Ovary (tissue), 7 donors: ENCODE measurements at regions not wholly inside any gene's neighbourhood (a gene's known extent, or its start where the extent isn't known, plus 50 kb on each side); places are given as distances from the start of the nearest gene placed in this dataset.

Experiments used
- DNase-seq, 5 donors: peaks; one replicate each; pipeline ENCODE4 v3.0.0-alpha.2; 2019 to 2020
- H3K27ac ChIP-seq, 2 donors: fragments of 200-600 bp; one replicate each; pipeline versions ENCODE4 v1.5.1 to v1.8.0; 2019 to 2022
- H3K27me3 ChIP-seq: fragments of 200-600 bp; one replicate; pipeline ENCODE4 v1.8.0; 2022
- H3K36me3 ChIP-seq: fragments of 200-600 bp; sonication (generic); one replicate; pipeline ENCODE4 v1.5.1; 2019
- H3K4me1 ChIP-seq: one replicate; pipeline ENCODE4 v1.8.1; 2013; ENCODE audit warnings: mild to moderate bottlenecking, moderate library complexity; ENCODE audit not compliant: insufficient read depth
- H3K4me3 ChIP-seq: fragments of 200-600 bp; sonication (generic); one replicate; pipeline ENCODE4 v1.5.1; 2017
- H3K9me3 ChIP-seq, 2 donors: fragments of 200-600 bp in 1 of 2; sonication (generic) in 1 of 2; one replicate each; pipeline versions ENCODE4 v1.5.1 to v1.8.1; 2013 to 2019; ENCODE audit warnings: mild to moderate bottlenecking in 1 of 2, moderate library complexity in 1 of 2
- CTCF ChIP-seq, 3 donors: fragments of 450-650 bp in 2 of 3; fragments of 200-600 bp in 1 of 3; IDR thresholded peaks; one replicate each; pipeline versions ENCODE4 v1.5.1 to v1.8.0; 2016 to 2022; ENCODE audit warnings: antibody characterized with exemption in 3 of 3, mild to moderate bottlenecking in 1 of 3
- EP300 ChIP-seq: sonication (generic); formaldehyde crosslinking; IDR thresholded peaks from one replicate; pipeline ENCODE4 v1.6.1; 2017; ENCODE audit warnings: antibody characterized with exemption
- POLR2A ChIP-seq: fragments of 450-650 bp; IDR thresholded peaks from one replicate; pipeline ENCODE4 v1.6.1; 2017; ENCODE audit warnings: antibody characterized with exemption, mild to moderate bottlenecking, moderate library complexity
- WGBS, 3 donors: extraction: QIAGEN DNeasy Blood & Tissue Kit in 1 of 3; methylation state at CpG; one replicate each; pipeline versions ENCODE4 v1.1.5 to v1.1.7; 2013 to 2017; 5-methylcytosine and 5-hydroxymethylcytosine counted together
- intact Hi-C, 4 donors: fragments of 100-400 bp; cut with DNase I; formaldehyde crosslinking; loops; one replicate each; pipeline versions ENCODE4 v1.11.0 to v1.15.1; 2022 to 2023
- donor health status: DM: no; HTN: no; CAD: no; lungs with moderate emphysema.
- donor health status: DM: no; HTN: no; CAD: no.
- donor health status: Bipolar disorder and iron deficiency.
- donor health status: DM: no; HTN: no; CAD: no.
- donor health status: DM: yes; HTN: yes; CAD: no.

- 50 to 84% (median 61%) methylated on average over 2 of the region's 2 CpGs for WGBS, 3 donors
- Histone ChIP-seq H3K4me3 (no peak overlapping the region), H3K4me1 (no peaks in the 10 kb centered on the region), H3K36me3 (no peaks in the 10 kb centered on the region), H3K9me3 (no peaks in the 10 kb centered on the region), H3K27ac (no peak overlapping the region), H3K27me3 (no peaks in the 10 kb centered on the region)
- intact Hi-C loops: no loop called here
- no peak for DNase-seq
- TF ChIP-seq CTCF (IDR thresholded peaks at IDR 0.05) (no peak), EP300 (no peak), POLR2A (no peak)
Measured at GRCh38 chr14:62027958-62028357, 265.7 kb downstream of the SNAPC1 start.

- no peak for TF ChIP-seq EP300
- no peak for TF ChIP-seq CTCF (IDR thresholded peaks at IDR 0.05)
- no peak for TF ChIP-seq POLR2A
- no peak for DNase-seq
- Histone ChIP-seq H3K9me3 (no peaks in the 10 kb centered on the region), H3K4me1 (no peaks in the 10 kb centered on the region), H3K27ac (no peak overlapping the region), H3K36me3 (no peaks in the 10 kb centered on the region), H3K4me3 (no peak overlapping the region), H3K27me3 (no peaks in the 10 kb centered on the region)
- intact Hi-C loops: no loop called here
- 66 to 77% (median 74%) methylated on average over 2 of the region's 2 CpGs for WGBS, 3 donors
Measured at GRCh38 chr14:62029569-62029924, 267.3 kb downstream of the SNAPC1 start.

GRCh38 chr14:62030387-62030786, 268.2 kb downstream of the SNAPC1 start:
- 85 to 90% (median 87%) methylated on average over 3 of the region's 3 CpGs for WGBS, 3 donors
- Histone ChIP-seq H3K4me1 (no peaks in the 10 kb centered on the region), H3K36me3 (no peaks in the 10 kb centered on the region), H3K27ac (no peak overlapping the region), H3K27me3 (no peaks in the 10 kb centered on the region), H3K4me3 (no peak overlapping the region), H3K9me3 (no peaks in the 10 kb centered on the region)
- TF ChIP-seq POLR2A (no peak), EP300 (no peak), CTCF (IDR thresholded peaks at IDR 0.05) (no peak)
- intact Hi-C loops: no loop called here
- no peak for DNase-seq

- no peaks in the 10 kb centered on the region for H3K27me3 ChIP-seq
- no peaks in the 10 kb centered on the region for H3K9me3 ChIP-seq
- no peaks in the 10 kb centered on the region for H3K4me1 ChIP-seq
- no peak for DNase-seq
- H3K36me3 ChIP-seq: no peaks in the 10 kb centered on the region
- WGBS, 3 donors: 84 to 85% (median 84%) methylated on average over 3 of the region's 3 CpGs
- no peak overlapping the region for H3K27ac ChIP-seq
- intact Hi-C loops: no loop called here
- TF ChIP-seq EP300 (no peak), POLR2A (no peak), CTCF (IDR thresholded peaks at IDR 0.05) (no peak)
- no peak overlapping the region for H3K4me3 ChIP-seq
Measured at GRCh38 chr14:62031504-62031903, 269.3 kb downstream of the SNAPC1 start.

- H3K27ac ChIP-seq: no peak overlapping the region
- H3K27me3 ChIP-seq: no peaks in the 10 kb centered on the region
- WGBS, 3 donors: 73 to 80% (median 77%) methylated on average over 3 of the region's 3 CpGs
- H3K36me3 ChIP-seq: no peaks in the 10 kb centered on the region
- H3K4me1 ChIP-seq: no peaks in the 10 kb centered on the region
- H3K9me3 ChIP-seq: no peaks in the 10 kb centered on the region
- H3K4me3 ChIP-seq: no peak overlapping the region
- TF ChIP-seq POLR2A: no peak
- TF ChIP-seq EP300: no peak
- no peak for TF ChIP-seq CTCF (IDR thresholded peaks at IDR 0.05)
- DNase-seq: no peak
- intact Hi-C loops: no loop called here
Measured at GRCh38 chr14:62053188-62053587, 291.0 kb downstream of the SNAPC1 start.
